HCT116 (cell line): ENCODE measurements at regions not wholly inside any gene's neighbourhood (a gene's known extent, or its start where the extent isn't known, plus 50 kb on each side); places are given as distances from the start of the nearest gene placed in this dataset.

Experiments
- ATAC-seq: fragments of 200-7000 bp; cut with Tn5 transposase; 2 replicates; pipeline ENCODE4 v1.9.1; 2020; ENCODE audit warnings: mild to moderate bottlenecking, moderate library complexity
- BruUV-seq: library from RNA; stranded (reverse); fragments of 400-500 nt; replicated peaks from 2 replicates; lab custom pipeline; 2021; lab: Mats Ljungman, UMichigan
- CTCF ChIA-PET: fragments of 300-600 bp; sonication (Branson Sonifier 250); formaldehyde crosslinking; loops from one replicate; lab custom pipeline; 2021; ENCODE audit warnings: antibody characterized with exemption; lab: Charles Lee
- POLR2A ChIA-PET: fragments of 300-600, 350-600 bp; sonication (Branson Sonifier 250); formaldehyde crosslinking; loops from one replicate; lab custom pipeline; 2021; ENCODE audit warnings: antibody characterized with exemption; lab: Charles Lee
- RAD21 ChIA-PET, 2 experiments: fragments of 300-600 bp; sonication (Branson Sonifier 250); formaldehyde crosslinking; loops; one replicate each; lab custom pipeline; 2023; ENCODE audit warnings: low total read pairs in 2 of 2; ENCODE audit not compliant: uncharacterized antibody in 2 of 2, unreplicated experiment in 2 of 2, low non-redundant PET in 1 of 2; lab: Charles Lee
- DNase-seq: peaks from one replicate; pipeline ENCODE4 v3.0.0-alpha.2; 2010; ENCODE audit warnings: low read depth, low spot score
- H2AFZ ChIP-seq: fragments of 200-600 bp; shearing (Covaris generic), sonication (generic); 2 replicates; pipeline ENCODE4 v1.6.1; 2017; ENCODE audit warnings: low read depth, mixed run types, mixed read lengths, antibody characterized with exemption, low read length; ENCODE audit not compliant: poor library complexity, severe bottlenecking
- H3K27ac ChIP-seq: 2 replicates; pipeline ENCODE4 v1.5.1; 2012; ENCODE audit warnings: low read depth, low read length
- H3K27me3 ChIP-seq: fragments of 200-600 bp; sonication (generic); 2 replicates; pipeline ENCODE4 v1.6.1; 2016; ENCODE audit warnings: mixed run types, low read length, mixed read lengths; ENCODE audit not compliant: insufficient read depth
- H3K36me3 ChIP-seq, 2 experiments: fragments of 200-500 bp in 1 of 2; fragments of 200-600 bp in 1 of 2; sonication (Bioruptor generic) in 1 of 2; sonication (generic) in 1 of 2; 2 replicates each; pipeline versions ENCODE4 v1.5.1 to v1.6.1; 2014 to 2016; ENCODE audit warnings: low read length in 2 of 2, inconsistent platforms in 1 of 2, mixed read lengths in 1 of 2, mixed run types in 1 of 2; ENCODE audit not compliant: insufficient read depth in 2 of 2, control insufficient read depth in 1 of 2
- H3K4me1 ChIP-seq, 2 experiments: fragments of 200-600 bp in 1 of 2; sonication (generic) in 1 of 2; 2 replicates each; pipeline versions ENCODE4 v1.5.1 to v1.6.1; 2012 to 2017; ENCODE audit warnings: low read length in 2 of 2, inconsistent platforms in 1 of 2, mild to moderate bottlenecking in 1 of 2, mixed read lengths in 1 of 2, mixed run types in 1 of 2, moderate library complexity in 1 of 2; ENCODE audit not compliant: insufficient read depth in 2 of 2, control insufficient read depth in 1 of 2
- H3K4me2 ChIP-seq: fragments of 200-600 bp; sonication (generic); 2 replicates; pipeline ENCODE4 v1.6.1; 2017; ENCODE audit warnings: mixed run types, low read length, mixed read lengths
- H3K4me3 ChIP-seq, 2 experiments: fragments of 200-600 bp in 1 of 2; sonication (generic) in 1 of 2; replicated peaks in 1 of 2; 2 replicates each; pipeline ENCODE4 v1.5.1; 2011 to 2016; ENCODE audit warnings: low read length in 2 of 2, control low read depth in 1 of 2, low read depth in 1 of 2, mild to moderate bottlenecking in 1 of 2, mixed read lengths in 1 of 2, mixed run types in 1 of 2
- H3K79me2 ChIP-seq: fragments of 200-600 bp; sonication (generic); 2 replicates; pipeline ENCODE4 v1.6.1; 2017; ENCODE audit warnings: mild to moderate bottlenecking, mixed run types, low read length, moderate library complexity, mixed read lengths; ENCODE audit not compliant: insufficient read depth
- H3K9ac ChIP-seq: fragments of 200-600 bp; sonication (generic); 2 replicates; pipeline ENCODE4 v1.6.1; 2016; ENCODE audit warnings: low read length, mixed read lengths
- H3K9me2 ChIP-seq: fragments of 200-600 bp; sonication (generic), shearing (Covaris generic); 2 replicates; pipeline ENCODE4 v1.6.1; 2017; ENCODE audit warnings: mixed run types, mild to moderate bottlenecking, moderate library complexity; ENCODE audit not compliant: insufficient read depth
- H3K9me3 ChIP-seq, 2 experiments: fragments of 200-500 bp in 1 of 2; fragments of 200-600 bp in 1 of 2; sonication (Bioruptor generic) in 1 of 2; sonication (generic) in 1 of 2; 2 replicates each; pipeline ENCODE4 v1.6.1; 2014 to 2017; ENCODE audit warnings: low read length in 2 of 2, mixed read lengths in 2 of 2, inconsistent platforms in 1 of 2, low read depth in 1 of 2, mild to moderate bottlenecking in 1 of 2, mixed run types in 1 of 2, moderate library complexity in 1 of 2; ENCODE audit not compliant: control insufficient read depth in 1 of 2, insufficient read depth in 1 of 2
- H4K20me1 ChIP-seq: fragments of 200-600 bp; sonication (generic), shearing (Covaris generic); 2 replicates; pipeline ENCODE4 v1.6.1; 2017; ENCODE audit warnings: mixed run types, mild to moderate bottlenecking, moderate library complexity; ENCODE audit not compliant: insufficient read depth
- CEBPB ChIP-seq: IDR thresholded peaks from 2 replicates; pipeline ENCODE4 v1.6.1; 2012; ENCODE audit warnings: low read depth
- EGR1 ChIP-seq: IDR thresholded peaks from 2 replicates; pipeline ENCODE4 v1.6.1; 2012; ENCODE audit warnings: low read depth
- MAX ChIP-seq: IDR thresholded peaks from 2 replicates; pipeline ENCODE4 v1.6.1; 2012
- SRF ChIP-seq: IDR thresholded peaks from 2 replicates; pipeline ENCODE4 v1.6.1; 2012; ENCODE audit warnings: low read depth
- TCF7L2 ChIP-seq: IDR thresholded peaks from 2 replicates; pipeline ENCODE4 v1.7.0; 2011; ENCODE audit warnings: borderline replicate concordance, inconsistent platforms; ENCODE audit not compliant: insufficient read depth, insufficient read length; ENCODE audit errors: extremely low read depth
- ZFX ChIP-seq: fragments of 450-650 bp; IDR thresholded peaks from 2 replicates; pipeline ENCODE4 v1.6.1; 2017
- intact Hi-C: fragments of 100-400 bp; cut with micrococcal nuclease; formaldehyde crosslinking; loops from 2 replicates; pipeline ENCODE4 v1.10.0; 2022
- TF ChIP-seq, protein P1 (sequence below), 3 experiments: fragments of 200-600 bp in 1 of 3; sonication (generic) in 1 of 3; IDR thresholded peaks in 2 of 3; conservative IDR thresholded peaks in 1 of 3; 2 replicates each; pipeline ENCODE4 v1.5.1; 2012 to 2017; ENCODE audit warnings: low read depth in 2 of 3, low read length in 2 of 3, antibody characterized with exemption in 1 of 3, borderline replicate concordance in 1 of 3, control low read depth in 1 of 3, mild to moderate bottlenecking in 1 of 3, mixed read lengths in 1 of 3, mixed run types in 1 of 3, moderate library complexity in 1 of 3; ENCODE audit not compliant: insufficient read depth in 1 of 3

DNA sequence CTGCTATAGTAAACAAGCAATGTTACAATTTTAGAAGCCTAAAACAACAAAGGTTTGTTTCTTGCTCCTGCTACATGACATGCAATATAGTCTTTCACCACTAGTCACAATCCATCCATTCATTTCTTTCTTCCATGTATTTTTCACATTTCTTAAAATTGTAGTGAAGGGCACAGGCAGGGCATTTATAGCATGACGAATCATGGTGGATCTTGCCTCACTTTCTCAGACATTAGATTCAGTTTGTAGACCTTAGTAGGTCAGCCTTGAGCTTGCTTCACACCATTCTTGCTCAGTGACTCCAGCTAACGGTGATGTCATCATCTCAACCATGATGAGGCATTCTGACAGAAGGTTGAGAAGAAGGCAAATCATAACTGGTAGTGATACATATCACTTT is 546.8 kb downstream of the TBL1XR1 start:
- intact Hi-C loops: no loop called here
- Histone ChIP-seq H3K79me2 (no peaks in the 10 kb centered on the region), H3K9ac (no peak overlapping the region), H3K4me1 (no peaks in the 10 kb centered on the region), H3K4me3 (no peak overlapping the region), H3K27ac (no peak overlapping the region), H3K9me2 (no peaks in the 10 kb centered on the region), H4K20me1 (no peaks in the 10 kb centered on the region), H3K27me3 (no peaks in the 10 kb centered on the region), H2AFZ (no peak overlapping the region), H3K9me3 (no peaks in the 10 kb centered on the region), H3K36me3 (no peaks in the 10 kb centered on the region), H3K4me2 (no peak overlapping the region)
- TF ChIP-seq SRF: no peak
- TF ChIP-seq, protein P1, sequence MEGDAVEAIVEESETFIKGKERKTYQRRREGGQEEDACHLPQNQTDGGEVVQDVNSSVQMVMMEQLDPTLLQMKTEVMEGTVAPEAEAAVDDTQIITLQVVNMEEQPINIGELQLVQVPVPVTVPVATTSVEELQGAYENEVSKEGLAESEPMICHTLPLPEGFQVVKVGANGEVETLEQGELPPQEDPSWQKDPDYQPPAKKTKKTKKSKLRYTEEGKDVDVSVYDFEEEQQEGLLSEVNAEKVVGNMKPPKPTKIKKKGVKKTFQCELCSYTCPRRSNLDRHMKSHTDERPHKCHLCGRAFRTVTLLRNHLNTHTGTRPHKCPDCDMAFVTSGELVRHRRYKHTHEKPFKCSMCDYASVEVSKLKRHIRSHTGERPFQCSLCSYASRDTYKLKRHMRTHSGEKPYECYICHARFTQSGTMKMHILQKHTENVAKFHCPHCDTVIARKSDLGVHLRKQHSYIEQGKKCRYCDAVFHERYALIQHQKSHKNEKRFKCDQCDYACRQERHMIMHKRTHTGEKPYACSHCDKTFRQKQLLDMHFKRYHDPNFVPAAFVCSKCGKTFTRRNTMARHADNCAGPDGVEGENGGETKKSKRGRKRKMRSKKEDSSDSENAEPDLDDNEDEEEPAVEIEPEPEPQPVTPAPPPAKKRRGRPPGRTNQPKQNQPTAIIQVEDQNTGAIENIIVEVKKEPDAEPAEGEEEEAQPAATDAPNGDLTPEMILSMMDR (IDR thresholded peaks at IDR 0.05 in 2 of 3, conservative IDR thresholded peaks at IDR 0.05 in 1 of 3; ENCODE audit: borderline replicate concordance in 1 of 3, insufficient read depth in 1 of 3, low read depth in 2 of 3, low read length in 2 of 3): peak in 2 of 3 experiments; percentile 26 to 50; a peak in 3 of 6 replicates
- ChIA-PET POLR2A (no interaction called here), CTCF (no interaction called here), RAD21 (no interaction called here)
- peak; percentile 63 for ATAC-seq
- no TSS peak for BruUV-seq
- no peak for DNase-seq

GRCh38 chr3:176647987-176648386 is 549.3 kb downstream of the TBL1XR1 start:
- H3K4me2 ChIP-seq: no peak overlapping the region
- H3K9me2 ChIP-seq: no peaks in the 10 kb centered on the region
- DNase-seq: no peak
- H3K36me3 ChIP-seq: no peaks in the 10 kb centered on the region
- no peaks in the 10 kb centered on the region for H3K4me1 ChIP-seq
- no peaks in the 10 kb centered on the region for H4K20me1 ChIP-seq
- no peak overlapping the region for H3K9ac ChIP-seq
- no peak for TF ChIP-seq MAX
- TF ChIP-seq CEBPB: no peak
- TF ChIP-seq ZFX: no peak
- no peak for TF ChIP-seq TCF7L2
- TF ChIP-seq EGR1: no peak
- TF ChIP-seq, protein P1 (IDR thresholded peaks at IDR 0.05 in 2 of 3, conservative IDR thresholded peaks at IDR 0.05 in 1 of 3; ENCODE audit: borderline replicate concordance in 1 of 3, insufficient read depth in 1 of 3, low read depth in 2 of 3, low read length in 2 of 3): no peak
- CTCF ChIA-PET: no interaction called here
- H2AFZ ChIP-seq: no peak overlapping the region
- POLR2A ChIA-PET: no interaction called here
- no peak for ATAC-seq
- intact Hi-C loops: no loop called here
- H3K27ac ChIP-seq: no peak overlapping the region
- RAD21 ChIA-PET: no interaction called here
- no peaks in the 10 kb centered on the region for H3K27me3 ChIP-seq
- no peaks in the 10 kb centered on the region for H3K9me3 ChIP-seq
- H3K79me2 ChIP-seq: no peaks in the 10 kb centered on the region
- BruUV-seq: no TSS peak
- no peak overlapping the region for H3K4me3 ChIP-seq
